ENCODE measurements at regions not wholly inside any gene's neighbourhood (a gene's known extent, or its start where the extent isn't known, plus 50 kb on each side); places are given as distances from the start of the nearest gene placed in this dataset.

GRCh38 chr18:22643731-22644130, 226.0 kb upstream of the CTAGE1 start:
- H3K4me1 ChIP-seq (ENCODE audit: low read length) = no peaks in the 10 kb centered on the region
- no peaks in the 10 kb centered on the region for H3F3A ChIP-seq (ENCODE audit: insufficient read depth, low read length)
- H3K27ac ChIP-seq (ENCODE audit: low read length) = no peak overlapping the region
- TF ChIP-seq EZH2 (optimal IDR thresholded peaks at IDR 0.05; ENCODE audit: low read depth, low read length) = no peak
- H2AFZ ChIP-seq (ENCODE audit: low read length) = no peak overlapping the region
- H4K20me1 ChIP-seq (ENCODE audit: insufficient read depth, low read length) = no peaks in the 10 kb centered on the region
- H3K79me2 ChIP-seq (ENCODE audit: low read length) = no peaks in the 10 kb centered on the region
- no peak overlapping the region for H3K9ac ChIP-seq (ENCODE audit: low read length)
- H3K4me2 ChIP-seq (ENCODE audit: low read depth, low read length) = no peak overlapping the region
- H3K27me3 ChIP-seq (replicated peaks; ENCODE audit: insufficient read depth, low read length) = no peaks in the 10 kb centered on the region
- no peaks in the 10 kb centered on the region for H3K9me3 ChIP-seq (replicated peaks; ENCODE audit: insufficient read depth, low read length)
- no peak overlapping the region for H3K4me3 ChIP-seq (ENCODE audit: low read length)
- no peak for DNase-seq
- H3K36me3 ChIP-seq (replicated peaks; ENCODE audit: insufficient read depth, low read length) = no peaks in the 10 kb centered on the region
- H3K9me2 ChIP-seq (replicated peaks; ENCODE audit: insufficient read depth, low read length) = no peaks in the 10 kb centered on the region

GRCh38 chr18:22650247-22650646, 232.5 kb upstream of the CTAGE1 start:
- no peak for TF ChIP-seq EZH2 (optimal IDR thresholded peaks at IDR 0.05; ENCODE audit: low read depth, low read length)
- no peak for TF ChIP-seq EZH2phosphoT487 (IDR thresholded peaks at IDR 0.05; ENCODE audit: low read length)
- no peak for TF ChIP-seq CTCF (IDR thresholded peaks at IDR 0.05; ENCODE audit: low read length)
- H3K79me2 ChIP-seq (ENCODE audit: low read length) = no peaks in the 10 kb centered on the region
- H3K27ac ChIP-seq (ENCODE audit: low read length) = no peak overlapping the region
- DNase-seq = no peak
- no peak overlapping the region for H3K4me2 ChIP-seq (ENCODE audit: low read depth, low read length)
- no peak overlapping the region for H2AFZ ChIP-seq (ENCODE audit: low read length)
- H3K4me1 ChIP-seq (ENCODE audit: low read length) = no peaks in the 10 kb centered on the region
- H3K4me3 ChIP-seq (ENCODE audit: low read length) = no peak overlapping the region
- no peaks in the 10 kb centered on the region for H3F3A ChIP-seq (ENCODE audit: insufficient read depth, low read length)
- H3K9me3 ChIP-seq (replicated peaks; ENCODE audit: insufficient read depth, low read length) = no peaks in the 10 kb centered on the region
- H3K9me2 ChIP-seq (replicated peaks; ENCODE audit: insufficient read depth, low read length) = no peaks in the 10 kb centered on the region
- H3K9ac ChIP-seq (ENCODE audit: low read length) = no peak overlapping the region
- no peaks in the 10 kb centered on the region for H3K36me3 ChIP-seq (replicated peaks; ENCODE audit: insufficient read depth, low read length)
- H4K20me1 ChIP-seq (ENCODE audit: insufficient read depth, low read length) = no peaks in the 10 kb centered on the region
- no peaks in the 10 kb centered on the region for H3K27me3 ChIP-seq (replicated peaks; ENCODE audit: insufficient read depth, low read length)

GRCh38 chr18:22657619-22658018, 239.9 kb upstream of the CTAGE1 start:
- Histone ChIP-seq H3F3A (ENCODE audit: insufficient read depth, low read length) (no peaks in the 10 kb centered on the region), H3K4me1 (ENCODE audit: low read length) (no peaks in the 10 kb centered on the region), H3K9me3 (replicated peaks; ENCODE audit: insufficient read depth, low read length) (no peaks in the 10 kb centered on the region), H3K27me3 (replicated peaks; ENCODE audit: insufficient read depth, low read length) (no peaks in the 10 kb centered on the region), H2AFZ (ENCODE audit: low read length) (no peak overlapping the region), H3K4me3 (ENCODE audit: low read length) (no peak overlapping the region), H3K4me2 (ENCODE audit: low read depth, low read length) (no peak overlapping the region), H3K9me2 (replicated peaks; ENCODE audit: insufficient read depth, low read length) (no peaks in the 10 kb centered on the region), H3K9ac (ENCODE audit: low read length) (no peak overlapping the region), H3K27ac (ENCODE audit: low read length) (no peak overlapping the region), H4K20me1 (ENCODE audit: insufficient read depth, low read length) (no peaks in the 10 kb centered on the region), H3K79me2 (ENCODE audit: low read length) (no peaks in the 10 kb centered on the region), H3K36me3 (replicated peaks; ENCODE audit: insufficient read depth, low read length) (no peaks in the 10 kb centered on the region)
- DNase-seq = no peak
- TF ChIP-seq CTCF (IDR thresholded peaks at IDR 0.05; ENCODE audit: low read length) (no peak), EZH2 (optimal IDR thresholded peaks at IDR 0.05; ENCODE audit: low read depth, low read length) (no peak), EZH2phosphoT487 (IDR thresholded peaks at IDR 0.05; ENCODE audit: low read length) (no peak)

GRCh38 chr18:22658318-22658717, 240.6 kb upstream of the CTAGE1 start:
- Histone ChIP-seq H2AFZ (ENCODE audit: low read length) (no peak overlapping the region), H3K79me2 (ENCODE audit: low read length) (no peaks in the 10 kb centered on the region), H3K27ac (ENCODE audit: low read length) (no peak overlapping the region), H4K20me1 (ENCODE audit: insufficient read depth, low read length) (no peaks in the 10 kb centered on the region), H3K9ac (ENCODE audit: low read length) (no peak overlapping the region), H3K27me3 (replicated peaks; ENCODE audit: insufficient read depth, low read length) (no peaks in the 10 kb centered on the region), H3K9me2 (replicated peaks; ENCODE audit: insufficient read depth, low read length) (no peaks in the 10 kb centered on the region), H3K9me3 (replicated peaks; ENCODE audit: insufficient read depth, low read length) (no peaks in the 10 kb centered on the region), H3K4me2 (ENCODE audit: low read depth, low read length) (no peak overlapping the region), H3K36me3 (replicated peaks; ENCODE audit: insufficient read depth, low read length) (no peaks in the 10 kb centered on the region), H3K4me3 (ENCODE audit: low read length) (no peak overlapping the region), H3K4me1 (ENCODE audit: low read length) (no peaks in the 10 kb centered on the region), H3F3A (ENCODE audit: insufficient read depth, low read length) (no peaks in the 10 kb centered on the region)
- no peak for DNase-seq
- TF ChIP-seq EZH2 (optimal IDR thresholded peaks at IDR 0.05; ENCODE audit: low read depth, low read length) = no peak
- TF ChIP-seq EZH2phosphoT487 (IDR thresholded peaks at IDR 0.05; ENCODE audit: low read length) = no peak
- no peak for TF ChIP-seq CTCF (IDR thresholded peaks at IDR 0.05; ENCODE audit: low read length)

All from MM.1S (cell line).